IMR-90 (cell line): ENCODE measurements at regions not wholly inside any gene's neighbourhood (a gene's known extent, or its start where the extent isn't known, plus 50 kb on each side); places are given as distances from the start of the nearest gene placed in this dataset.

ENCODE experiments used
- ATAC-seq: fragments of 200-7000 bp; cut with Tn5 transposase; 2 replicates; pipeline ENCODE4 v1.9.1; 2020; ENCODE audit warnings: low read depth, mild to moderate bottlenecking, moderate library complexity
- BruUV-seq: library from RNA; stranded (reverse); fragments of 400-500 nt; replicated peaks from 2 replicates; lab custom pipeline; 2021; lab: Mats Ljungman, UMichigan
- CTCF ChIA-PET: fragments of 300-600 bp; formaldehyde crosslinking; extraction: SDS; loops from one replicate; lab custom pipeline; 2021; ENCODE audit warnings: antibody characterized with exemption; lab: Yijun Ruan, JAX
- POLR2A ChIA-PET: fragments of 300-600 bp; sonication (Branson Sonifier 250); formaldehyde crosslinking; loops from one replicate; lab custom pipeline; 2022; ENCODE audit warnings: antibody characterized with exemption; ENCODE audit not compliant: unreplicated experiment; lab: Charles Lee
- DNase-seq: peaks from one replicate; pipeline ENCODE4 v3.0.0; 2013
- H2AFZ ChIP-seq: replicated peaks from 2 replicates; pipeline ENCODE3; 2013; ENCODE audit warnings: low read length, mild to moderate bottlenecking; ENCODE audit not compliant: poor library complexity
- H2AK5ac ChIP-seq: 2 replicates; pipeline ENCODE4 v1.6.1; 2013; ENCODE audit warnings: low read depth, low read length, inconsistent platforms
- H2AK9ac ChIP-seq: replicated peaks from 2 replicates; pipeline ENCODE3; 2013; ENCODE audit warnings: mild to moderate bottlenecking, low read depth, low read length, moderate library complexity; ENCODE audit not compliant: poor library complexity
- H2BK120ac ChIP-seq: 2 replicates; pipeline ENCODE4 v1.6.1; 2013; ENCODE audit warnings: low read depth, low read length, inconsistent platforms
- H2BK15ac ChIP-seq: 3 replicates; pipeline ENCODE4 v1.6.1; 2013; ENCODE audit warnings: low read depth, low read length, inconsistent platforms
- H2BK20ac ChIP-seq: 2 replicates; pipeline ENCODE4 v1.6.1; 2013; ENCODE audit warnings: low read depth, mild to moderate bottlenecking, inconsistent platforms, low read length, moderate library complexity
- H2BK5ac ChIP-seq: 2 replicates; pipeline ENCODE4 v1.6.1; 2013; ENCODE audit warnings: mild to moderate bottlenecking, low read depth, low read length, inconsistent platforms; ENCODE audit not compliant: poor library complexity, severe bottlenecking
- H3K14ac ChIP-seq: replicated peaks from 2 replicates; pipeline ENCODE4 v1.6.1; 2013; ENCODE audit warnings: low read depth, low read length, inconsistent platforms
- H3K18ac ChIP-seq: 2 replicates; pipeline ENCODE4 v1.6.1; 2013; ENCODE audit warnings: low read depth, low read length, control low read depth
- H3K23ac ChIP-seq: 2 replicates; pipeline ENCODE4 v1.6.1; 2013; ENCODE audit warnings: low read depth, low read length, inconsistent platforms
- H3K27ac ChIP-seq: 2 replicates; pipeline ENCODE4 v1.5.1; 2013; ENCODE audit warnings: mild to moderate bottlenecking, control low read depth, low read length; ENCODE audit not compliant: insufficient read depth
- H3K27me3 ChIP-seq: 2 replicates; pipeline ENCODE4 v1.6.1; 2013; ENCODE audit warnings: low read length; ENCODE audit not compliant: control insufficient read depth, insufficient read depth
- H3K36me3 ChIP-seq: 2 replicates; pipeline ENCODE4 v1.6.1; 2013; ENCODE audit warnings: low read length, mixed read lengths; ENCODE audit not compliant: control insufficient read depth, insufficient read depth
- H3K4ac ChIP-seq: 2 replicates; pipeline ENCODE4 v1.6.1; 2013; ENCODE audit warnings: low read depth, low read length, inconsistent platforms
- H3K4me1 ChIP-seq: 2 replicates; pipeline ENCODE4 v1.6.1; 2013; ENCODE audit warnings: low read length, mixed read lengths; ENCODE audit not compliant: control insufficient read depth, insufficient read depth
- H3K4me2 ChIP-seq: 2 replicates; pipeline ENCODE4 v1.6.1; 2013; ENCODE audit warnings: low read depth, mild to moderate bottlenecking, control low read depth, low read length, moderate library complexity
- H3K4me3 ChIP-seq: 2 replicates; pipeline ENCODE4 v1.5.1; 2013; ENCODE audit warnings: low read depth, mild to moderate bottlenecking, control low read depth, low read length, moderate library complexity; ENCODE audit not compliant: insufficient read depth
- H3K56ac ChIP-seq: 2 replicates; pipeline ENCODE4 v1.6.1; 2013; ENCODE audit warnings: low read length, inconsistent platforms; ENCODE audit not compliant: insufficient read depth; ENCODE audit errors: extremely low read depth
- H3K79me1 ChIP-seq, 2 experiments: 2 replicates each; pipeline ENCODE4 v1.6.1; 2013; ENCODE audit warnings: low read length in 2 of 2, inconsistent platforms in 1 of 2, low read depth in 1 of 2
- H3K9ac ChIP-seq: 2 replicates; pipeline ENCODE4 v1.6.1; 2013; ENCODE audit warnings: low read depth, low read length, control low read depth
- H3K9me1 ChIP-seq: 2 replicates; pipeline ENCODE4 v1.6.1; 2013; ENCODE audit warnings: low read length, inconsistent platforms; ENCODE audit not compliant: insufficient read depth
- H3K9me3 ChIP-seq: 2 replicates; pipeline ENCODE4 v1.6.1; 2013; ENCODE audit warnings: low read length; ENCODE audit not compliant: control insufficient read depth, insufficient read depth
- H4K20me1 ChIP-seq: 2 replicates; pipeline ENCODE4 v1.6.1; 2013; ENCODE audit warnings: low read length, inconsistent platforms; ENCODE audit not compliant: insufficient read depth
- H4K5ac ChIP-seq: 2 replicates; pipeline ENCODE4 v1.6.1; 2013; ENCODE audit warnings: mild to moderate bottlenecking, low read depth, low read length, control low read depth
- H4K8ac ChIP-seq, 2 experiments: 2 replicates each; pipeline ENCODE4 v1.6.1; 2013; ENCODE audit warnings: low read depth in 2 of 2, low read length in 2 of 2, control low read depth in 1 of 2, inconsistent platforms in 1 of 2
- H4K91ac ChIP-seq: 2 replicates; pipeline ENCODE4 v1.6.1; 2013; ENCODE audit warnings: low read depth, low read length, inconsistent platforms; ENCODE audit not compliant: insufficient read depth
- CEBPB ChIP-seq: IDR thresholded peaks from 2 replicates; pipeline ENCODE4 v1.6.1; 2012; ENCODE audit warnings: low read depth, low read length, improper control_type of control experiment
- WGBS, 2 experiments: methylation state at CpG; one replicate each; pipeline versions ENCODE4 v1.1.5 to v1.1.7; 2013; ENCODE audit warnings: missing lambda C conversion rate in 2 of 2; ENCODE audit not compliant: insufficient read length in 1 of 2; ENCODE audit errors: extremely low coverage in 2 of 2; 5-methylcytosine and 5-hydroxymethylcytosine counted together
- dilution Hi-C: fragments of 300-500 bp; cut with HindIII; formaldehyde crosslinking; loops from one replicate; pipeline ENCODE4 v1.14.3; 2018; ENCODE audit warnings: low sequenced_read_pairs; ENCODE audit not compliant: unreplicated experiment
- in situ Hi-C: fragments of 300-500 bp; cut with MboI; formaldehyde crosslinking; loops from 3 replicates; pipeline ENCODE4 v1.14.3; 2019; ENCODE audit warnings: low sequenced_read_pairs, inconsistent platforms, mixed read lengths
- intact Hi-C: fragments of 100-400 bp; cut with micrococcal nuclease; formaldehyde crosslinking; loops from 2 replicates; pipeline ENCODE4 v1.10.0; 2022

GRCh38 chr18:4817665-4818064 lies 362.6 kb upstream of the DLGAP1 start:
- BruUV-seq: no TSS peak
- in situ Hi-C loops (no loop called here), dilution Hi-C loops (no loop called here), intact Hi-C loops (no loop called here)
- H3K14ac ChIP-seq: no peak overlapping the region
- H2BK20ac ChIP-seq: no peak overlapping the region
- no peak overlapping the region for H3K23ac ChIP-seq
- no peak overlapping the region for H2AFZ ChIP-seq
- H3K36me3 ChIP-seq: no peaks in the 10 kb centered on the region
- no peaks in the 10 kb centered on the region for H3K79me1 ChIP-seq
- no peak overlapping the region for H3K4me3 ChIP-seq
- ATAC-seq (no peak), DNase-seq (no peak)
- no peak for TF ChIP-seq CEBPB
- no peak overlapping the region for H2BK15ac ChIP-seq
- H3K9ac ChIP-seq: no peak overlapping the region
- POLR2A ChIA-PET: no interaction called here
- CTCF ChIA-PET: no interaction called here
- peaks cover 13% of the 10 kb centered on the region for H3K9me3 ChIP-seq
- WGBS, 2 experiments: no CpG with 5 or more reads among the region's 1 CpG
- no peak overlapping the region for H3K4ac ChIP-seq
- no peak overlapping the region for H3K27ac ChIP-seq
- H4K20me1 ChIP-seq: no peaks in the 10 kb centered on the region
- H3K27me3 ChIP-seq: no peaks in the 10 kb centered on the region
- no peak overlapping the region for H3K18ac ChIP-seq
- no peak overlapping the region for H4K8ac ChIP-seq
- H2BK120ac ChIP-seq: no peak overlapping the region
- H3K56ac ChIP-seq: no peak overlapping the region
- no peak overlapping the region for H3K4me2 ChIP-seq
- no peaks in the 10 kb centered on the region for H3K9me1 ChIP-seq
- H2BK5ac ChIP-seq: no peak overlapping the region
- H2AK5ac ChIP-seq: no peak overlapping the region
- no peak overlapping the region for H2AK9ac ChIP-seq
- H4K5ac ChIP-seq: no peak overlapping the region
- H4K91ac ChIP-seq: no peak overlapping the region
- no peaks in the 10 kb centered on the region for H3K4me1 ChIP-seq
